HG03558 (cell line): ENCODE measurements at regions not wholly inside any gene's neighbourhood (a gene's known extent, or its start where the extent isn't known, plus 50 kb on each side); places are given as distances from the start of the nearest gene placed in this dataset.

Source experiments
- ATAC-seq: cut with Tn5 transposase; IDR thresholded peaks from one replicate; pipeline ENCODE4 v1.9.1; 2021; ENCODE audit warnings: moderate number of reproducible peaks; ENCODE audit not compliant: unreplicated experiment; ENCODE audit errors: extremely low read depth

DNA sequence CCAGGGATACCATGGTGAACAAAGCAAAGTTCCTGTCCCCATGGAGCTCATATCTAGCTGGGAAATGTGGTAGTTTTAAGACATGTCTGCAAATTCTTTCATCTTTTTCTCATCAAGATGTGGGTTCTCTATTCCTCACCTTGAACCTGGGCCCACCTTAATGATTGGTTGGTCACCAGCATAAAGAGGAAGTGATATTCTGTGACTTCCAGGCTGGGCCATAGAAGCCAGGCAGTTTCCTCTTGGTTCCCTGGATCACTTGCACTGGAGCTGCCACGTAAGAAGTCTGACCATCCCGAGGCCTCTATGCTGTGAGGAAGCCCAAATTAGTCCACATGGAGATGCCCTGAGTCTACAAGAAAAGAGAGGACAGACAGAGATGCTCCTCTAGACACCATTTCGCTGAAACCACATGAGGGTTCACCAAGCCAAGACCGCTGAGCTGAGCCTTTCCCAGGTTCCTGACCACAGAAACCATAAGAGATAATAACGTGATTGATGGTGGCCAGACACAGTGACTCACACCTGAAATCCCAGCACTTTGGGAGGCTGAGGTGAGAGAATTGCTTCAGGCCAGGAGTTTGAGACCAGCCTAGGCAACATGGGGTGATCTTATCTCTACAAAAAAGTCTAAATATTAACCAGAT is 119.5 kb upstream of the ISX start:
- no peak for ATAC-seq

DNA sequence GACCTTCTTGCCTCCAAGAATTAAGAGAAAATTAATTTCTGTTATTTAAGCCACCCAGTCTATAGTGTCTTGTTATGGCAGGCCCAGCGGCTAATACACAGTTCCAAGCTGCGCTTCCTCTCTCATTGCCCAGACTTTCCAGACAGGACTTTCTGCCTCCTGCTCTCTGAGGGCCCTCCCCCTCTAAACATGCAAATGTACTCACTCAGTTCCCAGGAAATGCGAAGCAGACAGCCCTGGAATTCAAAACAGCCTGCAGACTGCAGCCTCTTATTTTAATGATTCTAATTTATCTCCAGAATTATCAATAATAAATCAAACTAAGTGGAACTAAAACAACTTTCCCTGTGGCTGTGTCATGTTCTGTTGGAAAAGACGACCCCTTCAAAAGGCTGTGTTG is 115.5 kb upstream of the ISX start:
- ATAC-seq = no peak

DNA sequence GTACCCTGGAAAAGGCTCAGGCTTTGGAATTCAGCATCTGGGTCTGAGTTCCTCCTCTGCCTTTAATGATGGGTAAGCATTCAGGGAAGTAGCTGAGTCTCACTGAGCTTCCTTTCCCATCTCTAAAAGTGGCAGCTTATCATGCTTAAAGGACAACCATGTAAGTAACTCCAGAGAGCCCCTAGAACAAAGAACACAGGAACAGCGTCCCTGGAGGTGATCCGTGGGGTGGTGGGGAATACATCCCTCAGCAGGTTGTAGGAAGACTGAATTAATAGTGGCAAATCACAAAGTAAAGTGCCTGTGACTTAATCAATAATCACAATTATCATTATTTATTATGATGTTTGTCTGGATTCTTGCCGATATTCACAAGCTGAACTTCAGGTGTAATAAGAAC is 114.7 kb upstream of the ISX start:
- ATAC-seq = no peak

DNA sequence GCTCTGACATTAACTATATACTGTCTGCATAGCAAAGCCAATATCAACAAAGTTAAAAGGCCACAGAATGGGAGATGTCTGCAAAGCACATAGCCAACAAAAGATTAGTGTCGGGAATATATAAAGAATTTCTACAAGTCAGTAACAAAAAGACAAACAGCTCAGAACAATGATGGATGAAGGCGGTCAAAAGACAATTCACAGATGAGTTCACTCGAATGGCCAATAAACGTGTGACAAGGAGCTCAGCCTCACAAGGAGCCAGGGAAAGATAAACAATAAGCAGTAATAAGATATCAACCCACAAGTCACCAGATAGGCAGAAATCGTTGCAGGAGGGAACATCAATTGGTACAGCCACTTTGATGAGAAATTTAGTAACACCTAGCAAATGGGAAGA is 106.0 kb upstream of the ISX start:
- ATAC-seq = no peak

DNA sequence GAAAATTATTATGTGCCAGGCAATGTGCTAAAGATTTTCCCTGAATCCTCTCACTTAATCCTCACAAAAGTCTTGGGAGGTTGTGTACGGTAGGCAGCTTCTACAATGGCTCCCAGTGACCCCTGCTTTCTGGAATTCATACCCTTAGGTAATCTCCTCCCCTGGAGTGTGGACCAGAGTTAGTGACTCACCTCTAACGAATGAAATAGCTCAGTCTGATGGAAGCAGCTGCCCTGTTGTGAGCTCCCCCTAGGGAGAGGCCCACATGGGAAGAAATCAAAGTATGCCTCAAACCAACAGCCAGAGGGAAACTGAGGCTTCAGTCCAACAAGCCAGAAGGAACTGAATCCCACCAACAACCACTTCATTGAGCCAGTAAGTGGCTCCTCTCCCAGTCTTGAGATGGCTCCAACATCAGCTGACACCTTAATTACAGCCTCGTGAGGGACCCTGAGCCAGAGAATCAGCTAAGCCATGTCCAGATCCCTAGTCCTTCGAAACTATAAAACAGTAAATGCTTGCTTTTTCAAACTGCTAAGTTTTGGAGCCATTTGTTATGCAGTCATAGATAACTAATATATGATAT is 98.9 kb upstream of the ISX start:
- ATAC-seq = no peak

DNA sequence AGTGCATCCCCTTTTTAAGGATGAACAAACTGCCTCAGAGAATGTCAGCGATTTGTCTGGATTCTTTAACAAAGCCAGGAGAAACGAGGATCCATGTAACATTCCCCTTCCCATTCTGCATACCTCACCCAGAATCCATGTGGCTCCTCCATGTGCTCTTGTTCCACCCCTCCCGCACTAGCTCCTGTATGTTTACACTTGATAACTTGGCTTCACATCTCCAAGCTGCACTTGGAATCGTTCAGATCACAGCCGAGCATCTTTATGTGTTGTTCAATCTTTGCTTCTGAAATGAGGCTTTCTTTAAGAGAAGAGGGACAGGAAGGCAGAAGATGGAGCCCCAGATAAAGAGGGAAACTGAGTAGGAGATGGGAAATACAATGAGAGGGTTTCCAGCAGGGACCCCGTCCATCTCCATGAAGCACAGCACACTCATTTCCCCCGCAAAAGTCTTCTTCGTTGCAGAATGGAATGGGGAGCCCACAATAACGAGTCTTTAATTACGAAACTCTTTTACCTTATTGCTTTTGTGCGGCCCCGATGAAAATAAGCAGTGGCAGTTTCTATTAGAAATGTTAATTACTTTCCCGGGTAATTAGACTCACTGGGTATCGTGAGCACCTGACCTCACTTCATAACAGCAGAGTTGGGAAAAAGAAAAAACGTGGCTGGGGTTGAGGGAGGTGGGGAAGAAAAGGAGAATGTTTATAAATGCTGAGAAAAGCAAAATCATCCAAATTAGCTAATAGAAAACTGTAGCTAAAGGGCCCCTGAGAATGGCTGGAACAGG is 96.8 kb upstream of the ISX start:
- ATAC-seq = no peak

DNA sequence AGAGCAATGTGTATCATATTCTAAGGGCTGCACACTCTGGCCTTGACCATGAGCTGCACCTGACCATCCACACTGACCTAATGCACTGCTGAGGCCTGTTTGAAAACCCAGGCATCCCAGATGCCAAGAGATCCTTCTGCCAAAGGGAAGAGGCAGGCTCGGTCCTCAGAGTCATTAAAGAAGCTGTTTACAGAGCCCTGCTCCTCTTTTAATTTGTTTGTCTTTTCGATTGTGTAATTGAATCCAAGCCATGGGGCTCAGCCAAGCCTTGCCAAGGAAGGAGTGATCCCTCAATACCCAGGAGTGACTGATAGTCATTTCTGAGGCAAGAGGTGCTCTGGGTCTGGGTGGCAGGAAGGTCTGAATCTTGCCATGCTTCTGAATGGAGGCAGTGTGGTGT is 94.5 kb upstream of the ISX start:
- no peak for ATAC-seq

DNA sequence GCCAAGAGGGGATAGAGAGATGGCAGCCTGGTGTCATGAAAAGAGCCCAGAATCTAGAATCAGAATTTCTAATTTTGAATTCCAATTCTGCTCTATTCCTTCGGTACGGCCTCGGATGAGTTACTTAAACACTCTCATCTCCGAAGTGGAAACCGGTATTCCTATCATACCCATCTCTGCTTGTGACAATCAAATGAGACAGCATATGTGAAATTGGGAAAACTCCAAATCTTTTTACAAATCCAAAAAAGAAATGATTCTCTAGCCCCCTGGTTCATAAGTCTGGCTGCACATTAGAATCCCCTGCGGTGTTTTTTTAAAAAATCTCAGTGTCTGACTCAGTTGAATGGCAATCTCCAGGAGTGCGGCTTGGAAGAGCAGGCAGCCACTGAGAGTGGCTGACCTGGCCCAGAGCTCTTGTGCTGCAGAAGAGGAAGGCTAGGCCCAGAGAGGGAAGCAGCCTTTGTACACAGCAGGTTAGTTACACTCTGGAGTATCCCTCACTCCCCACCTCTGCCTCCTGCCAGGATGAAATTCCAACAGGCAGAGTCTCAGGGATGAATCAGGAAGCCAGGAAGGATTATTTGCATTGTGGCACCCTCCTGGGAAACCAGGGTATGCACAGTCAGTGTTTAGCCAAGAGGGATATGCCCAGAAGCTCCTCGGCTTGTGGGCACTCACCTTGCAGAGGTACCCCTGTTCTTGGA is 93.6 kb upstream of the ISX start:
- ATAC-seq = no peak

DNA sequence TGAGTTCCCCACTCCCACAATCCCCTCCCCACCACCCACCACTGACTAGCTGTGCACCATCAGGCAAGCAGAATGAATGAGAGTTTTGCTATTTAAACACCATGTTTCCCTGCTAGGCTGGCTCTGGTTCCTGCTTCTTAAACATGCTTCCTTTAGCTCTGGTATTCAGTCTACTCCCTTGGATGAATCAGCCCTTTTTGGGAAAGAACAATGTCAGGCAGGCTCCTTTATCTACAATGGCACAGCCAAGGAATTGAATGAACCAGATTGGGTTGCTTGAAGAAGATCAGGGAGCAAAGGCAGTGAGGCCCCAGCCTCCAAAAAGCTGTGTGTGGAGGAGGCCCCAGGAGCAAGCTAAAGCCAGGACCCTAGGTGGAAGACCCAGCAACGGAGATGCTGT is 92.9 kb upstream of the ISX start:
- no peak for ATAC-seq

DNA sequence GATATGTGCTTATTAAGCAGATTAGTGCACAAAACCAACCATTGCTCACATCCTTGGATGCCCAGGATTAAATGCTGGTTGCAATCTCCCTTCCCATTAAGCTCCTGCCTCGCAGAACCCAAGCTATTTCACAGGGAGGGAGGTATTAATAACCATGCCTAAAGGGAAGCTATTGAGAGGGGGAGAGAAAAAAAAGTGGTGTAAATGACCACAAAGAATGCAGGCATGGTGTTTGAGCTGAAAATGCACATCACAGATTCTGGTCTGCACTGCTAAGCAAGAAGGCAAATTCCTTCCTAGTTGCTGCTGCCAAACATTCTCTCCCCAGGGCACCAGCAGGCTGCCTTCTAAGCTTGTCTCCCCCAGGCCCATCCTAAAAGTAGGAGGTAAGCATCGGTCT is 92.0 kb upstream of the ISX start:
- no peak for ATAC-seq

DNA sequence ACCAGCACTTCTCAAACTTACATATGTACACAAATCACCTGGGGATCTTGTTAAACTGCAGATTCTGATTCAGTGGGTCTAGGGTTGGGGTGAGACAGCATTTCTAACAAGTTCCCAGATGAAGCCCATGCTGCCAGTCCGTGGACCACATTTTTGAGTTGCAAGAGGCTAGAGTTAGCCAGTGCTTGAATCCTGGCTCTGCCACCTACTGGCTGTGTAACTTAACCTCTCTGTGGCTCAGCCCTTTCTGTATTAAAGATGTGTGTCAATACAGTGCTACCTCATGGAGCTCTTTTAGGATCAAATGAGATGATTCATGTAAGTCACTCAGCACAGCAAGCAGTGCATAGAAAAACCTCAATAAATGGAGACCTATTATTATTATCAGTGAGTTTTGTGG is 90.2 kb upstream of the ISX start:
- ATAC-seq = no peak

DNA sequence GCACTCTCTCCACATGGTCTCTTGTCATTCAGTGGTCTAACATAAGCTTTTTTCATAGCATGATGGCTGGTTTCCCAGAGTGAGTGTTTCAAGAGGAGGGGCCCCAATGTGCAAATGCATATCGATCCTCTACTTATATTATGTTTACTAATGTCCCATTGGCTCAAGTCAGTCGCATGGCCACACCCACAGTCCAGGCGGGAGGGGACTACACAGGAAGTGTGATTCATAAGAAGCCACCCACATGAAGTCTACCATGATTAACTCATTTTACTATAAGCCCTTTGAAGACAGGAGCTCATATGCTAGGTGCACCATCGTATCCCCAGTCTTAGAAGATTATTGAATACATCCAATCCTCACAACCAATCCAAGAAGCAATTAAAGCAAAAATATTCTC is 89.5 kb upstream of the ISX start:
- ATAC-seq = no peak

DNA sequence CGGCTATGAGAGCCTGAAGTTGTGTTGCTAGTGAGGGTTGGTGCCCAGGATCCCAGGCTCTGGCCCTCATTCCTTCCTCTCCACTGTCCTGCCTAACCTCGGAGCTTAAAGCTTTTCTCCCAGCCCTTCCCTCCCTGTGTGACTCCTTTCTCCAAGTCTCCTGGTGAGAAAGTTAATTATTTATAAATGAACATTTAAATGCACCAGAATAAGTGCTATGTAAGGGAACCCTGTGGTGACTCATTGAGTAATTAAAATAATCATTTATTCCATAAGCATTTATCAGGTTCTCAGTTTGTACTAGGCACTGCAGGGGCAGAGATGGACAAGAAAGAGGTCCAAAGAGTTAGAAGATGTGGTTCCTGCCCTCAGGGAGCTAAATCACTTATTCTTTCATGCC is 89.1 kb upstream of the ISX start:
- no peak for ATAC-seq

DNA sequence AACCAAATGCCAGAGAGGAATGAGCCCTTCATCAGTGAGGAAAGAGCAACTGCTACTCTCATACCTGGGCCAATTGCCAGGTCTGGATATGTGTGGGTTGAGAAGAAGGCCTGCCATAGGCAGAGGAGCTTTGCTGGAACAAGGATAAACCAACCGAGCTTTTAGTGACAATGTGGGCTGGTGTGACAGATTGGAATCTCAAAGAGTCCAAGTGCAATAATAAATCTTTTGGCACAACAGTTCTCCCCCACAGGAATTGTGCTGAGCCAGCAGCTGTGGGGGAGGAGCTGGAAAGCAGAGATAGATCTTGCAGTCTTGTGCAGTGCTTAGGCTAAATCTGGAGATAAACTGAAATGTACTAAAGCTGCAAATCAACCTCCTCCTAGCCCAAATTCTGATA is 79.4 kb upstream of the ISX start:
- no peak for ATAC-seq

DNA sequence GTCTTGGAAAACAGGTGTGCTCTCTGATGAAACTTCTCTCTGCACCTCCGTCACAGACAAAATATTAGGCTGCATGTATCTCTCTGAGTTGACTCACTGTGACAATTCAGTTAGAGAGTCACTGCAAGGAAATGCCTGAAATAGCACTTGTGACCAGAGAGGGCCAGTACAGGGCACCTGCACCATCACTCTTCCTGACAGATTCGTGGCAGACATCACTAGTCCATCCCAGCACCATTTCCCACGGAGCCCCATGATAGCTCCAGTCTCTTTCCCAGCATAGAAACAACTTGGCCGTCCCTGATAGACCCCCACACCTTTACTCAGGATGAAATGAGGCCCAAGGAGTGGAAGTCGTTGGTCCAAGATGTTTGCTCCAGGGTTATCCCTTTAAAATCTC is 73.3 kb upstream of the ISX start:
- ATAC-seq = no peak

DNA sequence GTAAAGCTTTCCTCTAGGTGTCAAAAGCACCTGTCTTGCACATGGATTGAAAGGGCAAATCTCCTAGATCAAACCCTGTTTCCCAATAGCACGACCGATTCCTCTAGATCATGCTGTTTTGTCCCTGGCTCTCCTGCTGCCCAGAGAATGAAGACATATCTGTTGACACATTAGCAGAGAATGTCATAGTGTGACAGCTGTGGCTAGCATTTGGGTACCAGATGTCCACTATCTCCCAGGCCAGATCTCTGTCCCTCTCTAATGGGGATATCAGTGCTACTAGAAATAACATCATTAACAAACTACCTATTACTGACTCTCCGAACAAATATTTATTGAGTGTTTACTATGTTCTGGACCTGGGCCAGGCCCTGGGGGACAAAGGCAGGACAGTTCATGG is 72.4 kb upstream of the ISX start:
- no peak for ATAC-seq

DNA sequence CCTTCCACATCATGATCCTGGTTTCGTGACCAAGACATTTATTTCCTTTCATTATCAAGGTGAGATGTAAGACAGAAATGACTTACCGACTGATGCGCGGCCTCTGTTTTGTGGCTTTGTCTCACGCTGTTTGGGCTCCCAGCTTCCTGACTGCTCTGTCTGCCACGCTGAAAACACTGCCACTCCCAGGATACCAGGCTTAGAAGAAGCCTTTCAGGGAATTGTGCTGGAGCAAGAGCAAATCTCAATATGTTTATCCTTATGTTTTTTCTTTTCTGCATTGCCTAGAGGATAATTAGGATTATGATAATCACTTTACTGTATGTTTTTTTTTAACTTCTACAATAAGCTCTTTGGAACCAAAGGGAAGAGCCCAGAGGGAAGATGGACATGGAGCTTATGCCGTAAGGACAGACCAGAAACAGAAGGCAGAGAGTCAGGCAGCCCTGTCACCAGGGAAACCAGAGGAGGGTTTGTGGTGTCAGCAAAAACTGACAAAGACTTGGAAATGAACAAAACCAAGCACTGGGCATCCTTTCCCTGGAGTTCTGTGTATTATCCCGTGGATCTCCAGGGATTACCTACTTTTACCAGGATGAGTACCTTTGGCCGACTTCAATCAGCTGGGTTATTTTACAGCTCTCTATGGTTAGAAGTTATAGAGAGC is 68.2 kb upstream of the ISX start:
- ATAC-seq = no peak

DNA sequence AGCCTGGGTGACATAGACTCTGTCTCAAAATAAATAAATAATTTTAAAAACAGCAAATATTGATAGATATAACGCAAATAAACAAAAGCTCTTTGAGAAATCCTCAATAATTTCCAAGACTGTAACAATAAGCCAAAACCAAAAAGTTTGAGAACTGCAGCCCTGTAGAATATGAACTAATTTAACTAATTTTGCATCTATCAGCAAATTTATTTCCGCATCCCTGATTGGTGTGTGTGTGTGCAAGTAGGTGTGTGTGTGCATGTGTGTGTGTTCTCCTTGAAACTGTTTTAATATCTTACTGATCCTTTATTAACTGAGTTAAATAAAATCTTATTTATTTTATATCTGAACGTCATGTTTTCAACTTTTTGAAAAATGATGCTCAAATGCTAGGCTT is 67.0 kb upstream of the ISX start:
- ATAC-seq = no peak

DNA sequence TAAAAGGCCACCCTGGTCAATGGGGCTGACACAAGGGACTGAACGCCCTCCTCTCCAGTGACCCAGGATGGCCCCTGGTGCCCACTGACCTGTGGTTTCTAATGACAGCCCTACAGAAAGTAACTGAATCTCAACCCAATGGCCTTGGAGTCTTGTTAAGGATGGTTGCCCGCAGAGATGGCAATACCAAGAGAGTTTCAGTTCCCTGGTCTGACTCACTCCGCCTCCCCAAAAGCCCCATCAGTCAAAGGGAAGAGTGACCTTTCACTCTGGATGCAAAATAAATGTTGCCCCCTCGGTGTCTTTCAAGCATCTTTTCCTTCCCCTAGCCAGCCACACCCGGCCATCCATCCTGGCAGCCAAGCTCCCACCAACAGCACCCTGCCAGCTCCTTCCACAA is 57.7 kb upstream of the ISX start:
- no peak for ATAC-seq

DNA sequence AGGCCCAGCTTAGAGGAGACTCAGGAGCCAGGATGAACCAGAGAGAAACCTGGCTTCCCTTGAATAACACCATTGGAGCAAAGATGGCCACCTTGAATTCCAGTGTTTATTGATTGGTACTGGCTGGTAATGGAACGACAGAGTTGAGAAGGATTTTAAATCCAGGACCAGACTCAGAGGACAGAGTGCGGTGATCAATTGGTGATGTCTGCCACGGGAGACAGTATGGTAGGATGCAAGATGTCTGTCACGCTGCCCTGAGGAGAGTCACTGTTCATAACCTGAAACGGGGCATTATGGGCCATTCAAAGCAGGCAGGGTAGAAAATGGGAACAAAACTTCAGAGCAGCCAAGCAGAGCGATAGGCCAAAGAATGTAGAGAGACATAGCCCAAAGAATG is 55.4 kb upstream of the ISX start:
- no peak for ATAC-seq

DNA sequence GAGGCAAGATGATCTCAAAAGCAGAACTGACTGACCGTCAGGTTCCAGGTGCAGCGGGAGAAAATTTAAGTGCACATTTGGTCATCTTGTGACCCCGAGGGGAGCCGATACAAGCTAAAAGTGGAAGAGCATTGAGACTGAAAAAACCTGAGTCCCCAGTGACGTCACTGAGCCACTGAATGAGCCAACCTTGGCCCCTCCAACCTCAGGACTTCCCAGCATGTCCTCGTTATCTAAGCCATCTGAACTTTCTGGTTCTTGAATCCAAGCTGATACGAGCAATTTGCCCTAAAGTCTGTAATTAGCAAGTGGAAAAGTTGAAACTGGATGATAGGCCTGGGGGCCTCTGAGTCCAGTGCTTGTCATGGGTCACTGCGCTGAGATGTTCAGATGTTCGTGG is 51.1 kb upstream of the ISX start:
- no peak for ATAC-seq
